ENCODE measurements at regions not wholly inside any gene's neighbourhood (a gene's known extent, or its start where the extent isn't known, plus 50 kb on each side); places are given as distances from the start of the nearest gene placed in this dataset.

DNA sequence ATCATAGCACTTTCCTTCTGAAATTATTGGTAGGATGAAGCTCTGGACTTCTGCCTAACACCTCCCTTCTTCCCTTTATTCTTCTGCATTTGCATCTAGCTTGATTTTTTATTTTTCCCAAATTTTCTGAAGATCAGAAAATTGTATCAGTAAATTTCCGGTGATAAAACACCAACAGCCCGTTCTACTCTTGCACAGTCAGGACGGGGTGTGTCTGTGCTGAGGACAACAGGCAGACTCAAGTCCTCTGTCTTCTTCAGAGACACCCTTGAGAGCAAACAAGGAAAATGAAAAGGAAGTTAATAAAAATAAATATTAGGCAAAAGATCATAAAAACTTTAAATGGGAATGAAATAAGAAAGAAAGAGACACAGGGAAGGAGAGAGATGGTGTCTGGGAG is 120.7 kb downstream of the ARL4C start:
- peak; percentile 39 for FAIRE-seq
- dilution Hi-C loops (cut with MboI; ENCODE audit: extremely low pct_ligation_motif_present, low sequenced_read_pairs): no loop called here
- DNase-seq (ENCODE audit: low read depth, low spot score): no peak
- no peak for TF ChIP-seq EZH2 (IDR thresholded peaks at IDR 0.05; ENCODE audit: low read length)
- TF ChIP-seq, protein P1, sequence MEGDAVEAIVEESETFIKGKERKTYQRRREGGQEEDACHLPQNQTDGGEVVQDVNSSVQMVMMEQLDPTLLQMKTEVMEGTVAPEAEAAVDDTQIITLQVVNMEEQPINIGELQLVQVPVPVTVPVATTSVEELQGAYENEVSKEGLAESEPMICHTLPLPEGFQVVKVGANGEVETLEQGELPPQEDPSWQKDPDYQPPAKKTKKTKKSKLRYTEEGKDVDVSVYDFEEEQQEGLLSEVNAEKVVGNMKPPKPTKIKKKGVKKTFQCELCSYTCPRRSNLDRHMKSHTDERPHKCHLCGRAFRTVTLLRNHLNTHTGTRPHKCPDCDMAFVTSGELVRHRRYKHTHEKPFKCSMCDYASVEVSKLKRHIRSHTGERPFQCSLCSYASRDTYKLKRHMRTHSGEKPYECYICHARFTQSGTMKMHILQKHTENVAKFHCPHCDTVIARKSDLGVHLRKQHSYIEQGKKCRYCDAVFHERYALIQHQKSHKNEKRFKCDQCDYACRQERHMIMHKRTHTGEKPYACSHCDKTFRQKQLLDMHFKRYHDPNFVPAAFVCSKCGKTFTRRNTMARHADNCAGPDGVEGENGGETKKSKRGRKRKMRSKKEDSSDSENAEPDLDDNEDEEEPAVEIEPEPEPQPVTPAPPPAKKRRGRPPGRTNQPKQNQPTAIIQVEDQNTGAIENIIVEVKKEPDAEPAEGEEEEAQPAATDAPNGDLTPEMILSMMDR (optimal IDR thresholded peaks at IDR 0.05 in 1 of 3, IDR thresholded peaks at IDR 0.05 in 1 of 3, conservative IDR thresholded peaks at IDR 0.05 in 1 of 3; ENCODE audit: extremely low read depth in 1 of 3, insufficient read depth in 2 of 3, low read length in 3 of 3): no peak
- Histone ChIP-seq H3K9me3 (ENCODE audit: control insufficient read depth, low read depth, low read length) (no peaks in the 10 kb centered on the region), H3K9ac (ENCODE audit: control insufficient read depth, extremely low read depth, insufficient read depth, low read length) (no peak overlapping the region), H3K27me3 (ENCODE audit: control insufficient read depth, extremely low read depth, insufficient read depth, low read length) (no peaks in the 10 kb centered on the region), H3K4me3 (ENCODE audit: control insufficient read depth in 2 of 3, extremely low read depth in 1 of 3, insufficient read depth in 2 of 3, low read depth in 1 of 3, low read length in 3 of 3) (no peak overlapping the region), H3K79me2 (ENCODE audit: control insufficient read depth, insufficient read depth, low read length) (no peaks in the 10 kb centered on the region), H4K20me1 (ENCODE audit: control insufficient read depth, extremely low read depth, insufficient read depth, low read length) (no peaks in the 10 kb centered on the region), H3K4me2 (ENCODE audit: control insufficient read depth, extremely low read depth, insufficient read depth, low read depth, low read length) (no peak overlapping the region), H3K9me1 (ENCODE audit: control insufficient read depth, extremely low read depth, insufficient read depth, low read length) (no peaks in the 10 kb centered on the region), H3K4me1 (ENCODE audit: control insufficient read depth, extremely low read depth, insufficient read depth, low read length) (peaks cover 38% of the 10 kb centered on the region), H3K36me3 (ENCODE audit: control insufficient read depth in 2 of 2, extremely low read depth in 1 of 2, insufficient read depth in 2 of 2, low read length in 2 of 2) (no peaks in the 10 kb centered on the region), H3K27ac (ENCODE audit: control insufficient read depth, insufficient read depth, low read length) (no peak overlapping the region), H2AFZ (ENCODE audit: control insufficient read depth, low read length) (no peak overlapping the region)

DNA sequence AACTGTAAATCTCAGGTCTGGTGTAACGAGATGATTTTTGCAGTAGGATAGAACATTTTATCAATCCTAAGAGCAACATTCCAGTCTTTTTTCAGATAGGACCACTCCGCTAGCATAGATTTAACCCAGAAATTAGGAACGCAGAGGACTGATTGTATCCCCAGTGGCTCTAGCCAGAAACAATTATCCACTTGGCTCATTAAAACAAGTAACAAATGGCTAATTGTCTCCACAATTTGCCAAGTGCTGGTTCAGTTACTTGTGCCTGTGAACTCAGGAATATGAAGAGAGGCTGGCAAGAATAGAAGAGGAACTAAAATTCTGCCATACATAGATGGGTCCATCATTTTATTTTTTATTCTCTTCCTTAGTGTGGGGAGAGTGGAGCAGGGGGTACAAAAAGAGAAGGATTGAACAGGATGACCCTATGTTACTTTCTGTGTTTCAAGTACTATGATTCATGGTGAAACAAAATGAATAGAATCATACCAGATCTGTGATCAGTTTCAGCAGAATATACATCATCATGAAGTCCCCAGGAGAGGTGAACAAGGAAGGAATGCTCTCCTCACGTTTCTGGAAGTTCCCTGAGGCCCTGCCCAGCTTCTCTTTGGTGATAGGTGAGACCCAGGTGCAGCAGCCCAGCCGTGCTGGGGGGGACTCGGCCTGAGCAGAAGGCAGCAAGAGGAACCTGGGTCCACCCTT is 121.6 kb downstream of the ARL4C start:
- Histone ChIP-seq H4K20me1 (ENCODE audit: control insufficient read depth, extremely low read depth, insufficient read depth, low read length) (no peaks in the 10 kb centered on the region), H3K4me1 (ENCODE audit: control insufficient read depth, extremely low read depth, insufficient read depth, low read length) (peaks cover 38% of the 10 kb centered on the region), H3K27ac (ENCODE audit: control insufficient read depth, insufficient read depth, low read length) (no peak overlapping the region), H2AFZ (ENCODE audit: control insufficient read depth, low read length) (peak overlapping the region; percentile 71), H3K4me3 (ENCODE audit: control insufficient read depth in 2 of 3, extremely low read depth in 1 of 3, insufficient read depth in 2 of 3, low read depth in 1 of 3, low read length in 3 of 3) (no peak overlapping the region), H3K27me3 (ENCODE audit: control insufficient read depth, extremely low read depth, insufficient read depth, low read length) (no peaks in the 10 kb centered on the region), H3K9me3 (ENCODE audit: control insufficient read depth, low read depth, low read length) (no peaks in the 10 kb centered on the region), H3K79me2 (ENCODE audit: control insufficient read depth, insufficient read depth, low read length) (no peaks in the 10 kb centered on the region), H3K9ac (ENCODE audit: control insufficient read depth, extremely low read depth, insufficient read depth, low read length) (no peak overlapping the region), H3K36me3 (ENCODE audit: control insufficient read depth in 2 of 2, extremely low read depth in 1 of 2, insufficient read depth in 2 of 2, low read length in 2 of 2) (no peaks in the 10 kb centered on the region), H3K9me1 (ENCODE audit: control insufficient read depth, extremely low read depth, insufficient read depth, low read length) (no peaks in the 10 kb centered on the region), H3K4me2 (ENCODE audit: control insufficient read depth, extremely low read depth, insufficient read depth, low read depth, low read length) (no peak overlapping the region)
- DNase-seq (ENCODE audit: low read depth, low spot score) (no peak), FAIRE-seq (peak; percentile 20)
- dilution Hi-C loops (cut with MboI; ENCODE audit: extremely low pct_ligation_motif_present, low sequenced_read_pairs): no loop called here
- no peak for TF ChIP-seq EZH2 (IDR thresholded peaks at IDR 0.05; ENCODE audit: low read length)
- TF ChIP-seq, protein P1 (optimal IDR thresholded peaks at IDR 0.05 in 1 of 3, IDR thresholded peaks at IDR 0.05 in 1 of 3, conservative IDR thresholded peaks at IDR 0.05 in 1 of 3; ENCODE audit: extremely low read depth in 1 of 3, insufficient read depth in 2 of 3, low read length in 3 of 3): no peak

All from keratinocyte (primary cell).